ENCODE measurements at regions not wholly inside any gene's neighbourhood (a gene's known extent, or its start where the extent isn't known, plus 50 kb on each side); places are given as distances from the start of the nearest gene placed in this dataset.

DNA sequence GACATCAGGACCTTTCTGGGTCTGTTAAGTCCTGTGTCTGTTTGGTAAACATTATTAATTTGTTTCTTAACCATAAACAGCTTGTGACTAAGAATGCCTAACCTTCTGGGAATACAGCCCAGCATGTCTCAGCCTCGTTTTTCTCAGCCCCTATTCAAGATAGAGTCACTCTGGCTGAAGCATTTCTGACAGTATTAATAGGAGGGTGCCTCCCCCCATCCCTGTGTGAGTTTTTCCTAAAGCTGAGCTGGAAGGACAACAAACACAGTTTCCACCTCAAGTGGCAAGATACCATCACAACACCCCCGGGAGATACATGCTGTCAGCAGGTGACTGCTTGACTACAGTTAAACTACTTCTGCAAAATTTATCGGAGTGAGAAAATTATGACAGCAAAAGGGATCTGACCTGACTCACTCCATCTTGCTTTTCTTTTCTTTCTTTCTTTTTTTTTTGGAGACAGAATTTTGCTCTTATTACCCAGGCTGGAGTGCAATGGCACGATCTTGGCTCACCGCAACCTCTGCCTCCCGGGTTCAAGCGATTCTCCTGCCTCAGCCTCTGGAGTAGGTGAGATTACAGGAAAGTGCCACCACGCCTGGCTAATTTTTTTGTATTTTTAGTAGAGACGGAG lies 59.3 kb upstream of the ABCC4 start:
- no peak for TF ChIP-seq ZNF366 (tag by site-specific recombination; conservative IDR thresholded peaks at IDR 0.05)
- TF ChIP-seq GLIS1 (tag by site-specific recombination; IDR thresholded peaks at IDR 0.05) = no peak
- TF ChIP-seq ZNF121 (tag by site-specific recombination; IDR thresholded peaks at IDR 0.05) = no peak
- no peak for TF ChIP-seq CTCF (tag by site-specific recombination; IDR thresholded peaks at IDR 0.05)
- no peak for TF ChIP-seq ZNF571 (tag by site-specific recombination; IDR thresholded peaks at IDR 0.05)
- TF ChIP-seq ZNF510 (tag by site-specific recombination; IDR thresholded peaks at IDR 0.05; ENCODE audit: insufficient replicate concordance) = no peak
- TF ChIP-seq AEBP2 (tag by site-specific recombination; IDR thresholded peaks at IDR 0.05; ENCODE audit: borderline replicate concordance) = no peak
